IPS DF 4.7 (cell line): ENCODE measurements at regions not wholly inside any gene's neighbourhood (a gene's known extent, or its start where the extent isn't known, plus 50 kb on each side); places are given as distances from the start of the nearest gene placed in this dataset.

ENCODE experiments used
- DNase-seq: peaks from one replicate; pipeline ENCODE4 v3.0.0-alpha.2; 2013; ENCODE audit warnings: low spot score; ENCODE audit errors: extremely low read depth

- DNase-seq = no peak
Observed at GRCh38 chr2:18198677-18199076, 320.2 kb downstream of the KCNS3 start.

DNA sequence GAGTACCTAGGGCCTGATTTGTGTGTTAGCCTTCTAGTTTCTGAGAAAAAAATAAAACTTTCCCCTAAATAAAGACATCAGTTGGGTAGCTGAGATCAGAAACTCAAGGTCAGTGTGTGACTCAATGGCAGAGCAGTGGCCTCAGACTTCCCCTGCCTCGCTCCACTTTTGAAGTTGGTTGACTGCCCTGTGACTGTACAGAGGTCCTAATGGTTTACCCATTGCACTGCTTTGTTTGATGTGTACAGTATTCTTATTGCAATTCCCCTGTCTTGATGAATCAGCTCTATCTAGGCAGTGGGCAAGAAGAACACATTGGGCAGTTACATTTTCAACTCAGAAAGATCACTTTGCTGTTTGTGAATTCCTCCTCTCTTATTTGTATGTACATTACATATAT is 315.7 kb downstream of the KCNS3 start:
- no peak for DNase-seq

DNA sequence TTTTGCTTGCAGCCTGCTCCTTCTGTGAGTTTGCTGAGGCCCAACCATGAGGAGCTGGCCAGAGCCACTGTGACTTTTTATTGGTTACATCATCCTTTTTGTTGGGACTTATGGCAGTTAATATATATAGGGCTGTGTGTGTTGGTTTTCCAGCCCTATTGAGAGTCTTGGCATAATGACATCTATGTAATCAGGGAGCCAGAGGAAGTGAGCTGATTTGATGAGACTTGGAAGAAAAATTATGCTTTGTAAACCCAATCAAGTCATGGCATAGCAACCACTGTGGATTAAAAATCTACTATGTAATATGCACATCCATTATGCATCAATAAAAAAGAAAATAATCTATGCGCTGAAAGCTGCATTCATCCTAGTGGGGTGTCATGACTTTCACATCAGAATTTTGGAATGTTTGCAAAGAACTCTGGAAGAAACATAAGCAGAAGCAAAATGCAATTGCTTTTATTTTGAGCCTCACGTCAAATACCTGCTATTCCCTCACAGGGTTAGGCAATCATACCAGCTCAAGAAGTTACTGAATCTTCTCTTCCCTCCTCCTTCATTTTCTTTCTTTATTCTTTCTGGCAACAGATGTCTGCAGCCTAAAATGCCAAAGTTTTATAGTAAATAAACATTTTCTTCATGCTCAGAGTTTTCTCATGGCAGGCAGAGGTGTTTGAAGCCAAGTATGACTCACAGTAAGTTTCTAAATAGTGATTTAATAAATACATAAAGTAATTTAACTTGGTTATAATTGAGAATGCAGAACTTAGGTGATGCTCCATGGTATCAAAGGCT is 308.5 kb downstream of the KCNS3 start:
- no peak for DNase-seq

GRCh38 chr2:18182861-18183260 is 304.4 kb downstream of the KCNS3 start:
- no peak for DNase-seq

DNA sequence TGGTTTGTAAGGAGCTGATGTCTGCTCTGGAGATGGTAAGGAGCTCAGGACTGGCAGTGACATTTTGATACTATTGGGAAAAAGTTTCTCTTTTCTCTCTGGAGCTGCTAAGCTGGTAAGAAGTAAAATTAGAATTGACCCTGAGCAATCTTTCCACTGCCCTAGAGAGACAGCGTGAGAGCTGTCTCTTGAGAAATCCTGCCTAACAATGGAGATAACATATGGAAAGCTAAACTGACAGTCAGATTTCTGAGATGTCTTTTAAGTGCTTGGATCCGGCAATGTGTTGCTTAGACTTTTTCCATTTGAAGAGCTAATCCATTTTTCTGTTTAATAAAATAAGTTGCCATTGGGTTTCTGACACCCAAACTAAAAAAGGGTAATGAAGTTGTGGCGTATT is 302.4 kb downstream of the KCNS3 start:
- DNase-seq = no peak

DNA sequence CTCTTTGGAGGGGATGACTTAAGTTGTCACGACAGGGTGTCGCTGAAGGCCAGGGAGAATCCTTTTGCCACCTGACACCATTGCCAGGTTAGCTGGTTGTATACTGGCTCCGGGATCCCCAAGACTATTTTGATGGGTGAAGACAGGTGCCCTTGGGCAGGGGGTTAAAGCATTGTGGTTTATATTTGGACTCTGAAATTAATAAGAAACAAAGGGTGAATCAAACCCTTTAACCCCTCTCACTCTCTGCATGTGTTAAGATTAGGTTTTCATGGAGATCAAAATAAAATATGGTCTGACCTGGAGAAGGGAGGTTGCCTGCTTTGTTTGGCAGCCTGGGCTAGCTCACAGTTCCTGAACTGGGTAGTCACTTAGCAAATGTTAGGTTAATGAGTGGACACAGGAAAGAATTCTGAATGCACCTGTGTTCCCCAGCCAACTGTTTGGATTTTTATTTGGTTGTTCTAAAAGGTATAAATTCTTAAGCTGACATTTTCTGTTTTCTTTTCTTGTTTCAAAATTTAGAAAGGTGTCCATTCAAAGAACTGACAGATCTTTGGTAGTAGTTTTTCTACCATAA is 301.7 kb downstream of the KCNS3 start:
- DNase-seq = no peak

GRCh38 chr2:18178736-18179349 is 300.4 kb downstream of the KCNS3 start:
- peak; percentile 25 for DNase-seq

DNA sequence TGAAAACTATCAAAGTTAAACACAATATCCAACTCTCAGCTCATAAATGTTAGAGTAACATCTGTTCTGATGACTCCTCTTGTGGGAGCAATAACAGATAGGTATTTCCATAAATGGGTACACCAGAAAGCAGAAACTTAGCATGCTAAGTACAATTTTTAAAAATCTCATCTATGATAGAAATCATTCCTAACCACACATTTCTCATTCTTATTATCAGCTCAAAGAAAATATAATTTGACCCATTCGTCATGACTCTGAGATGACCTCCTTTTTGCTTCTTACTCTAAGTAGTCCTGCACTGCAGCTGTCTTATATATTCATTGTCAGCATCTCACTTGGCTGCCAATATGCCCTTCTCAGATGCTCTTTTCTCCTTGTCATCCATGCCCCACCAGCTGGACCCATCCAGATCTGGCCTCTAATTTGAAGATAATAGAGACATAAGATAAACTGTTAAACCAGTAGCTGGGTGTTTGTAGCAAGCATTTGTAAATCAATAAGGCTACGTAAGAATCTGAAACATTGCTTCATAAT is 298.3 kb downstream of the KCNS3 start:
- DNase-seq = no peak

DNA sequence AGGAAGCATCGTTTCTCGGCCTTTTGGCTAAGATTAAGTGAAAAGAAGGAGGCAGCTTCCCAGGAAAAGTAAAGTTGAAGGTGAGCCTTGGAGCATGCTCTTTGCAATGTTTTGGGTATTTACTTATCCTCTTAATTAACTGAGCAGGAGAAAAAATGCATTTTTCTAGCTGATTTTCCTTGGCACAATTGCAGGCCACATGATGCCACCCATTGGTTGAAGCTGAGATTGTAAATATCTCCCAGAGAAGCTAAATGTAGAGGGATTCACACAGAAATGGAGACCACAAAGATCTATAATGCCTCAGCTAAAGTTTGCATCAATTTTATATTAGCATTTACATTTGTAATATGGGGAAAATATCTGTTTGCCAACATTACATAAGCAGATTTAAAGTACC is 294.1 kb downstream of the KCNS3 start:
- DNase-seq = no peak

DNA sequence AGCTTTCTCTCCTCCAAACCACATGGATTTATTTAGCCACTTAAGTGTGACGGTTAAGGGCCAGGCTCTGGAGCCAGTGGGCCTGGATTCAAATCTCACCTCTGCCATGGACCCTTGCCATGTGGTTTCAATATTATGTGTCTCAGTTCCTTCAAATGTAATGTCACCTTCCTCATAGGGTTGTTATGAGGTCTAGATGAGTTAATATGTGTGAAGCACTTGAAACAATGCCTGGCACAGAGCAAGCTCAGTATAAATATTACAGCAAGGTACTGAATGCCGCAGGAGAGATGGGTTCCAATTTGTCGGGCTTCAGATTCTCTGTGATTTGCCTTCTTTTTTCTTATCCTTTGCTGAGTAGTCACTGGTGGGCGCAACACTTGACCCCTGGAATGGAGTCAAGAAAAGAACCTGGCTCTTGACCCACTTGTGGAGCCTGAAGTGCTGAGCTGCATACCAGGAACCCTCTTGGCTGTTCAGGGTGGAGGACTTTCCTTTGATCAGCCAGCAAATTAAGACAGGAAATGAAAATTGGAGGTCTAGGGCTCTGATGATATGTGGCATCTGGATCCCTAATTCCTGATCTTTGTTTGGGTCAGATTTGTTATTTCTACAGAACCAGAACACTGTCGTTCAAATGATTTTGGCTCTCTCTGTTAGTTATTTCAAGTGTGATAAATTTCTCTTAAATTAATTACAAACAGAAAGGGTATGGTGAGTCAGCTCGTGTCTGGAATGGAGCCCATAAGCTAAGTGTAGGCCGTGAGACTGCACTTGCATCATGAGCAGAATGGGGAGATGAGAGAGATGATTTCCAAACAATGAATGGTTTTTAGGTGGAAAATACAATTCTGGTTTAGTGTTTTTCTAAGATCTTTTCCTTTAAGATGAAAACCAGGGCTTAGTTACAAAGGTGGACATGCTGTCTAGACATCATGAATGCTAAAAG is 293.0 kb downstream of the KCNS3 start:
- DNase-seq = no peak

DNA sequence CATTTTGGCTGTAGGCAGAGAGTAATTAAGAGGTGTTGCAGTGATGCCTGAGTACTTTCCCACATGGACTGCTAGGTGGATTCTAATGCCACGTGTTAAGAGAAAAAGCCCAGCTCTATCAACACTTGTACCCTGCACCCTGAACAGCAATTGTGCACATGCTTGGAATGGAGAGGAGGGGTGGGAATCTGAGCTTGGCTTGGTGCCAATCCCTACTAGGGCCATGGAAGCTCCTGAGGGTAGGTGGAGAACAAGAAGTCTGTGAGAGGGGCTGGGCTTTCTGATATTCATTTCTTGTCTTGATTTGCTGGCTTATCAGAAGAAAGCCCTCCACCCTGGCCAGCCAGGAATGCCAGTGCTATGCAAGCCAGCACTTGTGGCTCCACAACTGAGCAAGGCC is 292.2 kb downstream of the KCNS3 start:
- no peak for DNase-seq

GRCh38 chr2:18169893-18170175 is 291.4 kb downstream of the KCNS3 start:
- DNase-seq = no peak

DNA sequence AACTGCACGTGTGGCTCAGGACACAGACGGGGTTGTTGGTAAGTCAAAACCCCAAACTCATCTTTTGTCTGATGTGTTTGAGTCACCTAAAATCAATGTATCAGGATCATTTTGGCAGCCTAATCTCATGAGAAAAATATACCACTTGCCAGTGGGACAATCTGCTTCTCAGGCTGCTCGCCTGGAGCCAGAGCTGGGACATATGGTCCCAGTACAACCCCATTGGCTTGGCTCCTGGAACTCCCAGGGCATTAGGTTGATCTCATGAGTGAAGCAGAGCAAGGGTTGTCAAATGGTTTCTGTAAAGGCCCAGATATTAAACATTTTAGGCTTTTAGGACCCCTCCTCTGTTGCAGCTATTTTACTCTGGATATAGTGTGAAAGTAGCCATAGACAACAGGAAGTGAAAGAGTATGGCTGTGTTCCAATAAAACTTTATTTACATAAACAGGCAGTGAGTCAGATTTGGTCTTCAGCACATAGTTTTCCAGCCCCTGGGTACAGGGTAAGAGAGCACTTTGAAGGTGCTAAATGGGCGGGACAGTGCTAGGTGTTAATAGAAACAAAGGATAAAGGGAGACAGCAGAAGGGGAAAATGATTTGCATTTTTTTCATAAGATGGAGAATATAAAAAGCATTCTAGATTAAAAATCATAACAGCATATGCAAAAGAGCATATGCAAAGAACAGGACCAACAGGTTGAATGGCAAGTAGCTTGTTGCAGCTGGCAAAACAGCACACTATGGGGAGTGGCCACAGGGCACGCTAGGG is 290.8 kb downstream of the KCNS3 start:
- DNase-seq = no peak

- DNase-seq = no peak
Observed at GRCh38 chr2:18167871-18168270, 289.4 kb downstream of the KCNS3 start.

- DNase-seq = no peak
Observed at GRCh38 chr2:18161681-18162080, 283.2 kb downstream of the KCNS3 start.

DNA sequence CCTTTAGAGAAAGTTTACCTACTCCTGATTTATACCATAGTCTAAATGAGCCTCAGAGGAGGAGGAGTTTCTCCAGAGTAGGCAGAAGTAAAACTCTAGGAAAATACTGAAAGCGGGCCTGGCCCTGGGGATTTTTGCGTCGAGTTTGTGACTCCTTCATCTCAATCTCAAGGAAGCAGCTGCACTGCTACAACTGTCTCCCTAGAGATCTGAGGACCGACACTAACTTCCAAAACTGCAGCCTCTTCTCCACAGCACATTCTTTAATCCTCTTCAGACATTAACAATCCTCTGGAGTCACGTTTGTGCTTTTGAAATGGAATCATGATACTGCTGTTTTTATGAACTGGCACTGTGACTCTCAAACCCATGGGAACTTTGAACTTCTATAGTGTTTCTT is 281.4 kb downstream of the KCNS3 start:
- no peak for DNase-seq

DNA sequence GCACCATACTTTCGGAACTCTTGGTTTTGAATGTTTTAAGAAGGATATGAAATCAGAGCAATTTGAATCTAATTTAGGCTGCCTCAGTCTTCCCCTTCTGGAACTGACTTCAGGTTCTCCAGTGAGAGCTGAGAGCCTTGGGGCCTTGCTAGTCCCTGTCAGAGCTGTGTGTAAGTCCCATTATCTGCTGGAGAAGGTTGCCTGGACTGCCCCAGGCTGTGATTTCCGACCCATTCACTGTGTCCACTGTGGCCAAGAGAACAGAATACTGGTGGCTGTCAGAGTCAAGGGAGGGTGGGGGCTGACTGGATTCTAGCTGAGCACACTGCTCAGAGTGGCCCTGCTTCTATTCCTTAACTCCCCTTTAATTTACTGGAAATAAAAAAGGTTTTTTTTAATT is 278.0 kb downstream of the KCNS3 start:
- DNase-seq = no peak

DNA sequence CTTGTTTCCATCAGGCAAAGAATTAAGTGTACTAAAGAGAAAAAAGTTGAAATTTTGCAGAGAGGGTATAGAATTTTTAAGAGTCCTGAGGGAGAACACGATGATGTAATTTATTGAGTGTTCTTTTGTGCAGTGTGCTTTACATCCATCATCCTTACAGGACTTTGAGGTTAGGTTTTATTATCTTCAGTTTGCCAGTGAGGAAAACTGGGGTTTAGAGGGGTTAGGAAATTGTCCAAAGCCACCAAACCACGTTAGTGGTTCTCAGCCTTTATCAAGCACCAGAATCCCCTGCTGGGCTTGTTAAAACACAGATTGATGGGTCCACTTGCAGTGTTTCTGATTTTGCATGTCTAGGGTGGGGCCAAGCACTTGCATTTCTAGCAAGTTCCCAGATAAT is 277.5 kb downstream of the KCNS3 start:
- no peak for DNase-seq

GRCh38 chr2:18154812-18155211 is 276.3 kb downstream of the KCNS3 start:
- DNase-seq = no peak

DNA sequence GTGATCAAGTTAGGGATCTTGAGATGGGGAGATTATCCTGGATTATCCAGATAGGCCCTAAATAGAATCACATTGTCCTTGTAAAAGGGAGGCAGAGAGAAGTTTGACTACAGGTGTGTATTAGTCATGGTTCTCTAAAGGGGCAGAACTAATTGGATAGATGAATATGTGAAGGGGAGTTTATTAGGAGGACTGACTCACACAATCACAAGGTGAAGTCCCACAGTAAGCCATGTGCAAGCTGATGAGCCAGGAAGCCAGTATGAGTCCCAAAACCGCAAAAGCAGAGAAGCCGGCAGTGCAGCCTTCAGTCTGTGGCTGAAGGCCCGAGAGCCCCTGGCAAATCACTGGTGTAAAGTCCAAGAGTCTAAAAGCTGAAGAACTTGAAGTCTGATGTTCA is 275.8 kb downstream of the KCNS3 start:
- DNase-seq = no peak

- DNase-seq = no peak
Observed at GRCh38 chr2:18153741-18154140, 275.3 kb downstream of the KCNS3 start.
